Left ventricle myocardium superior (tissue), 1 donor: ENCODE measurements at regions not wholly inside any gene's neighbourhood (a gene's known extent, or its start where the extent isn't known, plus 50 kb on each side); places are given as distances from the start of the nearest gene placed in this dataset.

Experiments used
- ATAC-seq: fragments of 200-7000 bp; cut with Tn5 transposase; one replicate; pipeline ENCODE4 v1.9.1; 2020; ENCODE audit warnings: mild to moderate bottlenecking, moderate library complexity
- DNase-seq: peaks from one replicate; pipeline ENCODE4 v3.0.0-alpha.2; 2020
- intact Hi-C: fragments of 100-400 bp; cut with micrococcal nuclease; formaldehyde crosslinking; loops from one replicate; pipeline ENCODE4 v1.11.0; 2022
- donor health status: DM: no; HTN: yes; CAD: no; lungs with severe emphysema.

GRCh38 chr4:111639120-111639690 is 506.0 kb upstream of the FAM241A start:
- no peak for ATAC-seq
- no peak for DNase-seq
- intact Hi-C loops: no loop called here

- intact Hi-C loops: no loop called here
- ATAC-seq (no peak), DNase-seq (no peak)
Observed at GRCh38 chr4:111639876-111640275, 505.4 kb upstream of the FAM241A start.

GRCh38 chr4:111641813-111642579 is 503.3 kb upstream of the FAM241A start:
- ATAC-seq: peak; percentile 68
- DNase-seq: peak; percentile 20
- intact Hi-C loops: no loop called here

- DNase-seq (no peak), ATAC-seq (no peak)
- intact Hi-C loops: no loop called here
Observed at GRCh38 chr4:111648056-111648455, 497.2 kb upstream of the FAM241A start.

GRCh38 chr4:111649308-111649707 is 495.9 kb upstream of the FAM241A start:
- intact Hi-C loops: no loop called here
- DNase-seq (no peak), ATAC-seq (no peak)

- no peak for ATAC-seq
- DNase-seq: no peak
- intact Hi-C loops: no loop called here
Observed at GRCh38 chr4:111650146-111650545, 495.1 kb upstream of the FAM241A start.

GRCh38 chr4:111650674-111651086 is 494.6 kb upstream of the FAM241A start:
- ATAC-seq (no peak), DNase-seq (no peak)
- intact Hi-C loops: no loop called here

- DNase-seq: no peak
- ATAC-seq: no peak
- intact Hi-C loops: no loop called here
Observed at GRCh38 chr4:111652236-111652635, 493.0 kb upstream of the FAM241A start.

GRCh38 chr4:111652986-111653385 is 492.3 kb upstream of the FAM241A start:
- intact Hi-C loops: no loop called here
- DNase-seq (no peak), ATAC-seq (no peak)

GRCh38 chr4:111662496-111662895 is 482.8 kb upstream of the FAM241A start:
- intact Hi-C loops: no loop called here
- ATAC-seq: no peak
- no peak for DNase-seq

GRCh38 chr4:111664308-111664945 is 480.8 kb upstream of the FAM241A start:
- DNase-seq (no peak), ATAC-seq (no peak)
- intact Hi-C loops: no loop called here

- no peak for ATAC-seq
- intact Hi-C loops: no loop called here
- no peak for DNase-seq
Observed at GRCh38 chr4:111666826-111667360, 478.4 kb upstream of the FAM241A start.

- ATAC-seq (no peak), DNase-seq (no peak)
- intact Hi-C loops: no loop called here
Observed at GRCh38 chr4:111671756-111672155, 473.5 kb upstream of the FAM241A start.

GRCh38 chr4:111675746-111676145 is 469.5 kb upstream of the FAM241A start:
- intact Hi-C loops: no loop called here
- no peak for DNase-seq
- no peak for ATAC-seq

GRCh38 chr4:111676533-111676932 is 468.7 kb upstream of the FAM241A start:
- no peak for DNase-seq
- intact Hi-C loops: no loop called here
- ATAC-seq: no peak

GRCh38 chr4:111678479-111678878 is 466.8 kb upstream of the FAM241A start:
- no peak for DNase-seq
- intact Hi-C loops: no loop called here
- ATAC-seq: no peak

- ATAC-seq: no peak
- intact Hi-C loops: no loop called here
- no peak for DNase-seq
Observed at GRCh38 chr4:111678908-111679307, 466.3 kb upstream of the FAM241A start.

GRCh38 chr4:111681270-111681669 is 464.0 kb upstream of the FAM241A start:
- DNase-seq: no peak
- no peak for ATAC-seq
- intact Hi-C loops: no loop called here

- intact Hi-C loops: no loop called here
- ATAC-seq (no peak), DNase-seq (no peak)
Observed at GRCh38 chr4:111681751-111682150, 463.5 kb upstream of the FAM241A start.

GRCh38 chr4:111685205-111685604 is 460.0 kb upstream of the FAM241A start:
- intact Hi-C loops: no loop called here
- ATAC-seq (no peak), DNase-seq (no peak)
